ENCODE measurements at regions not wholly inside any gene's neighbourhood (a gene's known extent, or its start where the extent isn't known, plus 50 kb on each side); places are given as distances from the start of the nearest gene placed in this dataset.

DNA sequence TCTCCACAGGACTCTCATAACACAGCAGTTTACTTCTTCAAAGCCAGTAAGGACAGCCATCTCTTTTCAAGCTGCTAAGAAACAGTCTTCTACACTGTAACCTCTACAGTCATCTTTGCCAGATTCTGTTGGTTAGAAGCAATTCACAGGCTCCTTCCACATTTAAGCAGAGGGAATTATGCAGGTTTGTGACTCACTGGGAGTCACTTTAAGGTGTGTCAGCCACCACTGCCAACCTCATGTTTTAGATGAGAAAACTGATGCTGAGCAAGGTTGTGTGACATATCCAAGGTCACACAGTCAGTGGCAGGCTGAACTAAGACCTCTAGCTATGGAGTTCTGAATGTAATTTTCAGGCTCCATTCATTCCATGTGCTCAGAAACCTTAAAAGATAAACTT is 143.5 kb downstream of the QDPR start:
- intact Hi-C loops (cut with DNase I): no loop called here
- Histone ChIP-seq H3K9me3 (no peaks in the 10 kb centered on the region), H3K36me3 (no peaks in the 10 kb centered on the region), H3K4me1 (no peaks in the 10 kb centered on the region), H3K4me3 (no peak overlapping the region), H3K27me3 (no peaks in the 10 kb centered on the region), H3K27ac (no peak overlapping the region)
- no peak for DNase-seq
- TF ChIP-seq POLR2AphosphoS5 (IDR thresholded peaks at IDR 0.05) (no peak), EP300 (IDR thresholded peaks at IDR 0.05) (no peak), POLR2A (IDR thresholded peaks at IDR 0.05) (no peak)
- TF ChIP-seq, protein P1, sequence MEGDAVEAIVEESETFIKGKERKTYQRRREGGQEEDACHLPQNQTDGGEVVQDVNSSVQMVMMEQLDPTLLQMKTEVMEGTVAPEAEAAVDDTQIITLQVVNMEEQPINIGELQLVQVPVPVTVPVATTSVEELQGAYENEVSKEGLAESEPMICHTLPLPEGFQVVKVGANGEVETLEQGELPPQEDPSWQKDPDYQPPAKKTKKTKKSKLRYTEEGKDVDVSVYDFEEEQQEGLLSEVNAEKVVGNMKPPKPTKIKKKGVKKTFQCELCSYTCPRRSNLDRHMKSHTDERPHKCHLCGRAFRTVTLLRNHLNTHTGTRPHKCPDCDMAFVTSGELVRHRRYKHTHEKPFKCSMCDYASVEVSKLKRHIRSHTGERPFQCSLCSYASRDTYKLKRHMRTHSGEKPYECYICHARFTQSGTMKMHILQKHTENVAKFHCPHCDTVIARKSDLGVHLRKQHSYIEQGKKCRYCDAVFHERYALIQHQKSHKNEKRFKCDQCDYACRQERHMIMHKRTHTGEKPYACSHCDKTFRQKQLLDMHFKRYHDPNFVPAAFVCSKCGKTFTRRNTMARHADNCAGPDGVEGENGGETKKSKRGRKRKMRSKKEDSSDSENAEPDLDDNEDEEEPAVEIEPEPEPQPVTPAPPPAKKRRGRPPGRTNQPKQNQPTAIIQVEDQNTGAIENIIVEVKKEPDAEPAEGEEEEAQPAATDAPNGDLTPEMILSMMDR (IDR thresholded peaks at IDR 0.05): no peak

DNA sequence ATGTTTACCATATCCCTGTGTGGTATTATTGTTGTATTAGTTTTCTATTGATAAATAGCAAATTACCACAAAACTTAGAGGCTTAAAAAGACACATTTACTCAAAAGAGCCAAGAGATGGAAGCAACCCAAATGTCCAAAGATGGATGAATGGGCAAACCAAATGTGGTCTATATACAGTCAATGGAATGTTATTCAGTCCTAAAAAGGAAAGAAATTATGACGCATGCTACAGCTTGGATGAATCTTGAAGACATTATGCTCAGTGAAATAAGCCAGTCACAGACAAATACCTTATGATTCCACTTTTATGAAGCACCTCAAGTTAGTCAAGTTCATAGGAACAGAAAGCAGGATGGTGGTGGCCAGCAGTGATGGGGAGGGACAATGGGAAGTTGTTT is 144.7 kb downstream of the QDPR start:
- no peak overlapping the region for H3K4me3 ChIP-seq
- 91 to 92% methylated on average over 1 of the region's 1 CpG for WGBS, 2 donors
- H3K4me1 ChIP-seq: no peaks in the 10 kb centered on the region
- no peaks in the 10 kb centered on the region for H3K36me3 ChIP-seq
- no peak overlapping the region for H3K27ac ChIP-seq
- TF ChIP-seq, protein P1 (IDR thresholded peaks at IDR 0.05): no peak
- TF ChIP-seq POLR2A (IDR thresholded peaks at IDR 0.05): no peak
- TF ChIP-seq POLR2AphosphoS5 (IDR thresholded peaks at IDR 0.05): no peak
- no peak for TF ChIP-seq EP300 (IDR thresholded peaks at IDR 0.05)
- intact Hi-C loops (cut with DNase I): no loop called here
- H3K9me3 ChIP-seq: no peaks in the 10 kb centered on the region
- H3K27me3 ChIP-seq: no peaks in the 10 kb centered on the region
- no peak for DNase-seq

DNA sequence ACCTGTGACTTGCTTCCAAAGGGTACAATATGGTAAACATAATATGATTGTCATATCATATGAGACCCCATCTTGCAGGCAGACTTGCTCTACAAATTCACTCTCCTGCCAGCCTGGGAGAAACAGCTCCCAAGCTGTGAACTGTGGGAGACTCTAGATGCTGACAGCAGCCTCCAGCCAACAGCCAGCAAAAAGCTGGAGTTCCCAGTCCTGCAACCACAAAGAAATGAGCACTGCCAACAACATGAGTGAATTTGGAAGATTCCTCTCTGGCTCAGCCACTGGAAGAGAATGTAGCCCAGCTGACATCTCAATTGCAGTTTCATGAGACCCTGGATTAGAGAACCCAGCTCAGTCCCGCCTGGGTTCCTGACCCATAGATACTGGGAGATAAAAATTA is 145.4 kb downstream of the QDPR start:
- no peaks in the 10 kb centered on the region for H3K9me3 ChIP-seq
- intact Hi-C loops (cut with DNase I): no loop called here
- no peaks in the 10 kb centered on the region for H3K36me3 ChIP-seq
- no peak for DNase-seq
- TF ChIP-seq EP300 (IDR thresholded peaks at IDR 0.05) (no peak), POLR2A (IDR thresholded peaks at IDR 0.05) (no peak), POLR2AphosphoS5 (IDR thresholded peaks at IDR 0.05) (no peak)
- TF ChIP-seq, protein P1 (IDR thresholded peaks at IDR 0.05): no peak
- no peak overlapping the region for H3K27ac ChIP-seq
- WGBS, 2 donors: 63 to 76% methylated on average over 1 of the region's 1 CpG
- H3K4me3 ChIP-seq: no peak overlapping the region
- no peaks in the 10 kb centered on the region for H3K27me3 ChIP-seq
- H3K4me1 ChIP-seq: no peaks in the 10 kb centered on the region

DNA sequence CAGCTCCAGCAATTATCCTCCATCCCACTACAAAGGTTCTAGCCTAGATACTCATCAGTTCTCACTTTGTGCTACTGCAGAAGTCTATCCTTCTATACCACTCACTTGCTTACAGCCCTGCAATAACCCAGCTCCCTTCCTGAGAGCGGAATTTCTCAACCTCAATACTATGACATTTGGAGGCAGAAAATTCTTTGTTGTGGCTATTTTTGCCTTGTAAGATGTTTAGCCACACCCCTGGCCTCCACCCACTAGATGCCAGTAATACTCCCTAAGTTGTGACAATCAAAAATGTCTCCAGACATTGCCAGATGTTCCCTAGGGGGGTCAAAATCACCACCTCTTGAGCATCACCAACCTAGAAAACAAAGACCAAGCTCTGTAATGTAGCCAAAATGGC is 149.5 kb downstream of the QDPR start:
- DNase-seq: no peak
- H3K27me3 ChIP-seq: no peaks in the 10 kb centered on the region

DNA sequence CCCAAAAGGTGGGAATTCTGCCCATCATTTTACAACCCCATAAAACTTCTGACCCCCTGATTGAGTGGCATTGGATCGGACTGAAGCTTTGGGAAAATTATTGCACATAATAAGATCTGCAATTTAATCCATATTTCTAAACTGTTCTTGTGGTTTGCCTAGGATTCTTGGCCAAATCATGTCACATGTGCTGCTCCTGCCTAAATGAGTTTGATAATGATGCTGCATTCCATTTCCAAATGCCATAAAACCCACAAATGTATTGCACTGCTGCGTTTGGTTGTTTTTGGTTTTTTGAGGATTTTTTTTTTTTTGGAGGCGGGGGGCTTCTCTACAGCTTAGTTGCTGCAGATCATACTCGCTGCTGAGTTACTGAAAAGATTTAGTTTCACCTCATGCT is 153.6 kb downstream of the QDPR start:
- no peak overlapping the region for H3K27ac ChIP-seq
- TF ChIP-seq POLR2A (IDR thresholded peaks at IDR 0.05) (no peak), EP300 (IDR thresholded peaks at IDR 0.05) (no peak), POLR2AphosphoS5 (IDR thresholded peaks at IDR 0.05) (no peak)
- TF ChIP-seq, protein P1 (IDR thresholded peaks at IDR 0.05): no peak
- no peaks in the 10 kb centered on the region for H3K27me3 ChIP-seq
- no peak for DNase-seq
- no peaks in the 10 kb centered on the region for H3K4me1 ChIP-seq
- WGBS, 2 donors: 83 to 90% methylated on average over 4 of the region's 4 CpGs
- no peaks in the 10 kb centered on the region for H3K36me3 ChIP-seq
- H3K4me3 ChIP-seq: no peak overlapping the region
- intact Hi-C loops (cut with DNase I): no loop called here
- H3K9me3 ChIP-seq: no peaks in the 10 kb centered on the region

More for the DNA sequence above, 149.5 kb downstream of the QDPR start:
- WGBS, 2 donors: 77 to 79% methylated on average over 1 of the region's 1 CpG
- intact Hi-C loops (cut with DNase I): no loop called here
- H3K9me3 ChIP-seq: no peaks in the 10 kb centered on the region
- no peak overlapping the region for H3K4me3 ChIP-seq
- no peaks in the 10 kb centered on the region for H3K4me1 ChIP-seq
- no peak for TF ChIP-seq POLR2A (IDR thresholded peaks at IDR 0.05)
- no peak for TF ChIP-seq POLR2AphosphoS5 (IDR thresholded peaks at IDR 0.05)
- no peak for TF ChIP-seq EP300 (IDR thresholded peaks at IDR 0.05)
- no peaks in the 10 kb centered on the region for H3K36me3 ChIP-seq
- no peak overlapping the region for H3K27ac ChIP-seq

All from sigmoid colon (tissue), 6 donors.